HT1080 (cell line): ENCODE measurements at regions not wholly inside any gene's neighbourhood (a gene's known extent, or its start where the extent isn't known, plus 50 kb on each side); places are given as distances from the start of the nearest gene placed in this dataset.
A peak's percentile ranks its signal among the peaks of the same experiment; 100 is the strongest.
"Not testable (repeated sequence)": the region's sequence is repeated elsewhere in the genome, so short reads cannot be mapped to it uniquely, and the experiment has no call there.

Experiments used
- DNase-seq: peaks from one replicate; pipeline ENCODE4 v3.0.0-alpha.2; 2015; ENCODE audit warnings: low read depth

GRCh38 chr4:135447598-135447997 lies 1246.0 kb upstream of the PABPC4L start:
- DNase-seq: not testable (repeated sequence)

- peak; percentile 3 for DNase-seq
Measured at GRCh38 chr4:135434936-135435335, 1233.3 kb upstream of the PABPC4L start.

- no peak for DNase-seq
Measured at GRCh38 chr4:135429528-135429927, 1227.9 kb upstream of the PABPC4L start.

GRCh38 chr4:135418353-135418752 lies 1216.8 kb upstream of the PABPC4L start:
- peak; percentile 21 for DNase-seq

GRCh38 chr4:135412213-135412612 lies 1210.6 kb upstream of the PABPC4L start:
- no peak for DNase-seq

GRCh38 chr4:135411251-135411650 lies 1209.7 kb upstream of the PABPC4L start:
- DNase-seq: no peak

- not testable (repeated sequence) for DNase-seq
Measured at GRCh38 chr4:135409261-135409660, 1207.7 kb upstream of the PABPC4L start.

GRCh38 chr4:135408109-135408508 lies 1206.5 kb upstream of the PABPC4L start:
- no peak for DNase-seq

- not testable (repeated sequence) for DNase-seq
Measured at GRCh38 chr4:135406597-135406996, 1205.0 kb upstream of the PABPC4L start.

- no peak for DNase-seq
Measured at GRCh38 chr4:135385830-135386581, 1184.4 kb upstream of the PABPC4L start.

- DNase-seq: no peak
Measured at GRCh38 chr4:135383356-135384288, 1182.0 kb upstream of the PABPC4L start.

GRCh38 chr4:135382280-135382959 lies 1180.8 kb upstream of the PABPC4L start:
- peak; percentile 54 for DNase-seq

GRCh38 chr4:135372131-135372530 lies 1170.5 kb upstream of the PABPC4L start:
- no peak for DNase-seq

- peak; percentile 10 for DNase-seq
Measured at GRCh38 chr4:135371137-135371536, 1169.5 kb upstream of the PABPC4L start.

GRCh38 chr4:135368831-135369230 lies 1167.2 kb upstream of the PABPC4L start:
- no peak for DNase-seq

- no peak for DNase-seq
Measured at GRCh38 chr4:135365065-135365464, 1163.5 kb upstream of the PABPC4L start.

- no peak for DNase-seq
Measured at GRCh38 chr4:135359128-135359527, 1157.5 kb upstream of the PABPC4L start.

- no peak for DNase-seq
Measured at GRCh38 chr4:135357091-135357490, 1155.5 kb upstream of the PABPC4L start.

GRCh38 chr4:135354876-135355275 lies 1153.3 kb upstream of the PABPC4L start:
- DNase-seq: no peak

GRCh38 chr4:135353008-135353407 lies 1151.4 kb upstream of the PABPC4L start:
- DNase-seq: no peak

GRCh38 chr4:135344492-135344891 lies 1142.9 kb upstream of the PABPC4L start:
- no peak for DNase-seq

GRCh38 chr4:135338181-135338580 lies 1136.6 kb upstream of the PABPC4L start:
- DNase-seq: no peak
